ENCODE measurements at regions not wholly inside any gene's neighbourhood (a gene's known extent, or its start where the extent isn't known, plus 50 kb on each side); places are given as distances from the start of the nearest gene placed in this dataset.
A peak's percentile ranks its signal among the peaks of the same experiment; 100 is the strongest.

- no peak for DNase-seq
- Histone ChIP-seq H3K27ac (peak overlapping the region in 3 of 12 donors; percentile 14 to 88 (median 28)), H3K4me1 (peaks cover 0 to 52% (median 33%) of the 10 kb centered on the region in 12 donors), H3K27me3 (peaks cover 0 to 22% (median 0%) of the 10 kb centered on the region in 9 donors), H3K4me3 (no peak overlapping the region), H3K36me3 (no peaks in the 10 kb centered on the region), H3K9me3 (no peaks in the 10 kb centered on the region)
- no peak for ATAC-seq
- WGBS, 4 donors, result 89 to 96% (median 92%) methylated on average over 5 of the region's 5 CpGs
- intact Hi-C loops (cut with DNase I), result loop anchor here in 3 of 10 donors (5.0 to 10.0 kb wide), 5 partner anchors 51 to 169 kb away; no protein-coding TSS in a partner anchor
- TF ChIP-seq POLR2A (IDR thresholded peaks at IDR 0.05), result no peak
- TF ChIP-seq, protein P1, sequence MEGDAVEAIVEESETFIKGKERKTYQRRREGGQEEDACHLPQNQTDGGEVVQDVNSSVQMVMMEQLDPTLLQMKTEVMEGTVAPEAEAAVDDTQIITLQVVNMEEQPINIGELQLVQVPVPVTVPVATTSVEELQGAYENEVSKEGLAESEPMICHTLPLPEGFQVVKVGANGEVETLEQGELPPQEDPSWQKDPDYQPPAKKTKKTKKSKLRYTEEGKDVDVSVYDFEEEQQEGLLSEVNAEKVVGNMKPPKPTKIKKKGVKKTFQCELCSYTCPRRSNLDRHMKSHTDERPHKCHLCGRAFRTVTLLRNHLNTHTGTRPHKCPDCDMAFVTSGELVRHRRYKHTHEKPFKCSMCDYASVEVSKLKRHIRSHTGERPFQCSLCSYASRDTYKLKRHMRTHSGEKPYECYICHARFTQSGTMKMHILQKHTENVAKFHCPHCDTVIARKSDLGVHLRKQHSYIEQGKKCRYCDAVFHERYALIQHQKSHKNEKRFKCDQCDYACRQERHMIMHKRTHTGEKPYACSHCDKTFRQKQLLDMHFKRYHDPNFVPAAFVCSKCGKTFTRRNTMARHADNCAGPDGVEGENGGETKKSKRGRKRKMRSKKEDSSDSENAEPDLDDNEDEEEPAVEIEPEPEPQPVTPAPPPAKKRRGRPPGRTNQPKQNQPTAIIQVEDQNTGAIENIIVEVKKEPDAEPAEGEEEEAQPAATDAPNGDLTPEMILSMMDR (IDR thresholded peaks at IDR 0.05), result no peak
Measured at GRCh38 chr18:22343613-22344012, 74.1 kb downstream of the CTAGE1 start.

DNA sequence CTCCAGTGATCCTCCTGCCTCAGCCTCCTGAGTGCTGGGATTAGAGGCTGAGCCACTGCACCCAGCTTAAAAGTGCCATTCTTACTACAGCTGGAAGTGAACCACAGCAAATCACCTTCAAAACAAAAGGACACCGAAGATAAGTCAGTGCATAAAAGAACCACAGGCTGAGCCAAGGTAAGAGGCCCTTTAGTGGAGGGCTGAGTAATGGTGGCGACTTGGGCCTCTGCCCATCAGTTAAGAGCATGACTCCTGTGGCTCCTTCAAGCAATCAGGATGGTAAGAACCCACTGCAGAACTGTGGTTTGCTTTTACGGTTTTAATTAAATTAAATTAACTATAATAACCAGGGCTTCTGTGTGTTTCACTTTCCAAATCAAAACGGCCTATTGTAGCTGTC is 75.1 kb downstream of the CTAGE1 start:
- H3K36me3 ChIP-seq, result no peaks in the 10 kb centered on the region

GRCh38 chr18:22340331-22340730 is 77.4 kb downstream of the CTAGE1 start:
- no peak for TF ChIP-seq POLR2A (IDR thresholded peaks at IDR 0.05)
- WGBS, 4 donors, result 61 to 77% (median 71%) methylated on average over 3 of the region's 3 CpGs

More for the DNA sequence above, 75.1 kb downstream of the CTAGE1 start:
- intact Hi-C loops (cut with DNase I), result loop anchor here in 3 of 10 donors (5.0 to 10.0 kb wide), 5 partner anchors 52 to 168 kb away; no protein-coding TSS in a partner anchor
- DNase-seq (peak in 1 of 5 donors; percentile 50), ATAC-seq (no peak)
- 60 to 72% (median 66%) methylated on average over 4 of the region's 4 CpGs for WGBS, 4 donors
- Histone ChIP-seq H3K9me3 (no peaks in the 10 kb centered on the region), H3K27me3 (peaks cover 0 to 14% (median 0%) of the 10 kb centered on the region in 9 donors), H3K4me3 (no peak overlapping the region), H3K4me1 (peaks cover 0 to 54% (median 36%) of the 10 kb centered on the region in 12 donors), H3K27ac (peak overlapping the region in 5 of 12 donors; percentile 13 to 88 (median 28))
- no peak for TF ChIP-seq POLR2A (IDR thresholded peaks at IDR 0.05)
- TF ChIP-seq, protein P1 (IDR thresholded peaks at IDR 0.05), result no peak

DNA sequence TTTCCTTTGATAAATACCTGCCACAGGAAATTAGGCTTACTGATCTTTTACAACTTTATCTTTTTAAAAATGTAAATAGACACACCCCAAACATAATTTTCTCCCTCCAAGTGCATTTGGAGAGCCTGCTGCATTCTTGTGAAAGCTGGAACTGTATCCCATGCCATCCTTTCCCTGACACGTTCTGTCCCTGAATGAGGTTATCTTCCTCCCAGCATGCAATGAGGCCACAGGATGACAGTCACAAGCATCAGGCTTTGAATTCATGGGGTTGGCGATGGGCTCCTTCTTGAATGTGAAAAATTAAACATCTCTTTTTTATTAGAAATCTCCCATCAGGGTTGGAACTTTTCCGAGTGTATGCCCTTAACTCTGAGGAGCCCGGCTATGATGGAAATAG is 77.8 kb downstream of the CTAGE1 start:
- no peaks in the 10 kb centered on the region for H3K27me3 ChIP-seq
- H3K4me3 ChIP-seq, result no peak overlapping the region
- H3K36me3 ChIP-seq, result no peaks in the 10 kb centered on the region
- H3K27ac ChIP-seq, result peak overlapping the region in 7 of 12 donors; percentile 13 to 59 (median 32)
- ATAC-seq (peak in 1 of 4 donors; percentile 53), DNase-seq (no peak)
- 54 to 61% (median 58%) methylated on average over 4 of the region's 4 CpGs for WGBS, 4 donors
- peaks cover 0 to 52% (median 25%) of the 10 kb centered on the region in 12 donors for H3K4me1 ChIP-seq
- intact Hi-C loops (cut with DNase I), result loop anchor here in 3 of 10 donors (5.0 to 10.0 kb wide), 5 partner anchors 55 to 165 kb away; no protein-coding TSS in a partner anchor
- no peaks in the 10 kb centered on the region for H3K9me3 ChIP-seq
- no peak for TF ChIP-seq POLR2A (IDR thresholded peaks at IDR 0.05)
- TF ChIP-seq, protein P1 (IDR thresholded peaks at IDR 0.05), result no peak

More at GRCh38 chr18:22340331-22340730, 77.4 kb downstream of the CTAGE1 start:
- intact Hi-C loops (cut with DNase I), result loop anchor here in 3 of 10 donors (5.0 to 10.0 kb wide), 5 partner anchors 54 to 166 kb away; no protein-coding TSS in a partner anchor
- peak overlapping the region in 7 of 12 donors; percentile 13 to 59 (median 32) for H3K27ac ChIP-seq
- H3K4me1 ChIP-seq, result peaks cover 0 to 52% (median 27%) of the 10 kb centered on the region in 12 donors
- H3K27me3 ChIP-seq, result no peaks in the 10 kb centered on the region
- DNase-seq (no peak), ATAC-seq (no peak)
- no peaks in the 10 kb centered on the region for H3K9me3 ChIP-seq
- no peaks in the 10 kb centered on the region for H3K36me3 ChIP-seq
- no peak overlapping the region for H3K4me3 ChIP-seq

Data from heart left ventricle (tissue), 16 donors.